ENCODE measurements at regions not wholly inside any gene's neighbourhood (a gene's known extent, or its start where the extent isn't known, plus 50 kb on each side); places are given as distances from the start of the nearest gene placed in this dataset.

- no peak overlapping the region for H3K9ac ChIP-seq (ENCODE audit: extremely low read depth, insufficient read length, low read length)
- H2BK20ac ChIP-seq (ENCODE audit: low read depth, low read length, poor library complexity, severe bottlenecking) = no peak overlapping the region
- WGBS (ENCODE audit: extremely low coverage, insufficient read length, low lambda C conversion rate) = 100% methylated on average over 1 of the region's 2 CpGs
- no peak overlapping the region for H2AK5ac ChIP-seq (ENCODE audit: insufficient read length, low read length)
- no peaks in the 10 kb centered on the region for H3K79me1 ChIP-seq (ENCODE audit: insufficient read depth, low read depth, low read length, poor library complexity, severe bottlenecking)
- H2BK15ac ChIP-seq (ENCODE audit: low read depth, low read length) = no peak overlapping the region
- DNase-seq = no peak
- no peaks in the 10 kb centered on the region for H3K27me3 Mint-ChIP-seq (ENCODE audit: low read depth)
- H3K79me2 ChIP-seq (ENCODE audit: insufficient read depth, low read length) = no peaks in the 10 kb centered on the region
- no peak overlapping the region for H3K18ac ChIP-seq (ENCODE audit: insufficient read length, low read depth, low read length)
- H4K91ac ChIP-seq (ENCODE audit: insufficient read length, low read depth, low read length) = no peak overlapping the region
- no peak overlapping the region for H4K5ac ChIP-seq (ENCODE audit: insufficient read length, low read depth, low read length)
- H3K36me3 Mint-ChIP-seq (ENCODE audit: insufficient read depth in 1 of 3, low read depth in 3 of 3) = peaks cover 0 to 4% (median 0%) of the 10 kb centered on the region in 3 experiments; a peak in 4 of 7 replicates
- H4K8ac ChIP-seq (replicated peaks; ENCODE audit: insufficient read length, low read depth, low read length) = no peak overlapping the region
- no peaks in the 10 kb centered on the region for H3K23me2 ChIP-seq (ENCODE audit: insufficient read length, low read depth, low read length, poor library complexity, severe bottlenecking)
- H3K23ac ChIP-seq (ENCODE audit: insufficient read length, low read depth, low read length) = no peak overlapping the region
- no peaks in the 10 kb centered on the region for H4K20me1 ChIP-seq (ENCODE audit: control insufficient read depth, insufficient read depth, insufficient read length)
- no peak overlapping the region for H3K27ac Mint-ChIP-seq
- no peaks in the 10 kb centered on the region for H3K27me3 ChIP-seq (ENCODE audit: insufficient read depth, low read length)
- no peak overlapping the region for H3T11ph ChIP-seq (ENCODE audit: low read length)
- H2AFZ ChIP-seq (ENCODE audit: low read length) = no peak overlapping the region
- H3K4me2 ChIP-seq (ENCODE audit: insufficient read depth, insufficient read length, low read length) = no peak overlapping the region
- TF ChIP-seq CTCF (conservative IDR thresholded peaks at IDR 0.05) = no peak
- no peak overlapping the region for H2BK120ac ChIP-seq (ENCODE audit: low read depth, low read length, poor library complexity, severe bottlenecking)
- H2BK12ac ChIP-seq (ENCODE audit: insufficient read length, low read depth, low read length) = no peak overlapping the region
- H3K14ac ChIP-seq (ENCODE audit: insufficient read depth, low read length) = no peak overlapping the region
- no peaks in the 10 kb centered on the region for H3K4me1 Mint-ChIP-seq
- H3K9me3 Mint-ChIP-seq = peaks cover 0 to 5% of the 10 kb centered on the region in 2 experiments; a peak in 2 of 5 replicates
- H3K4me1 ChIP-seq (ENCODE audit: insufficient read depth, low read length) = no peaks in the 10 kb centered on the region
- no peak overlapping the region for H3K27ac ChIP-seq (ENCODE audit: insufficient read length, low read depth, low read length)
- no peaks in the 10 kb centered on the region for H3K9me3 ChIP-seq (ENCODE audit: control insufficient read depth, low read depth, low read length)
- no peak overlapping the region for H3K4ac ChIP-seq (ENCODE audit: low read depth, low read length)
- H2BK5ac ChIP-seq (ENCODE audit: insufficient read length, low read length) = no peak overlapping the region
- no peak overlapping the region for H3K4me3 Mint-ChIP-seq
- no peak overlapping the region for H3K56ac ChIP-seq (ENCODE audit: insufficient read length, low read depth, low read length)
These were observed 86.5 kb upstream of the RREB1 start for GRCh38 chr6:7021301-7021700.
